KMS-11 (cell line): ENCODE measurements at regions not wholly inside any gene's neighbourhood (a gene's known extent, or its start where the extent isn't known, plus 50 kb on each side); places are given as distances from the start of the nearest gene placed in this dataset.
A peak's percentile ranks its signal among the peaks of the same experiment; 100 is the strongest.
"Not testable (repeated sequence)": the region's sequence is repeated elsewhere in the genome, so short reads cannot be mapped to it uniquely, and the experiment has no call there.

Experiments used
- H2AFZ ChIP-seq: fragments of 200-600 bp; sonication (generic); 2 replicates; pipeline ENCODE4 v1.6.1; 2016; ENCODE audit warnings: antibody characterized with exemption, mixed run types, low read depth
- H3K27ac ChIP-seq: fragments of 200-600 bp; sonication (generic); 2 replicates; pipeline ENCODE4 v1.6.1; 2016; ENCODE audit warnings: mild to moderate bottlenecking, mixed run types
- H3K27me3 ChIP-seq: fragments of 200-600 bp; sonication (generic); 2 replicates; pipeline ENCODE4 v1.6.1; 2017; ENCODE audit warnings: mild to moderate bottlenecking, low read depth, mixed run types, moderate library complexity; ENCODE audit not compliant: insufficient read depth
- H3K36me3 ChIP-seq: fragments of 200-600 bp; sonication (generic); 2 replicates; pipeline ENCODE4 v1.6.1; 2017; ENCODE audit warnings: mild to moderate bottlenecking, mixed run types; ENCODE audit not compliant: insufficient read depth
- H3K4me1 ChIP-seq: fragments of 200-600 bp; sonication (generic); 2 replicates; pipeline ENCODE4 v1.6.1; 2016; ENCODE audit warnings: mild to moderate bottlenecking, low read depth, mixed run types; ENCODE audit not compliant: poor library complexity, severe bottlenecking
- H3K4me2 ChIP-seq: fragments of 200-600 bp; sonication (generic); 2 replicates; pipeline ENCODE4 v1.7.0; 2016; ENCODE audit warnings: mild to moderate bottlenecking, mixed run types
- H3K4me3 ChIP-seq: fragments of 200-600 bp; sonication (generic); IDR thresholded peaks from 2 replicates; pipeline ENCODE4 v1.6.1; 2017; ENCODE audit warnings: low read depth, low read length, mixed read lengths; ENCODE audit not compliant: insufficient read depth
- H3K79me2 ChIP-seq: fragments of 200-600 bp; sonication (generic); 2 replicates; pipeline ENCODE4 v1.6.1; 2016; ENCODE audit warnings: low read depth, mixed run types; ENCODE audit not compliant: insufficient read depth
- H3K9ac ChIP-seq: fragments of 200-600 bp; sonication (generic); 2 replicates; pipeline ENCODE4 v1.6.1; 2016; ENCODE audit warnings: mild to moderate bottlenecking, mixed run types
- H4K20me1 ChIP-seq: fragments of 200-600 bp; sonication (generic); 2 replicates; pipeline ENCODE4 v1.6.1; 2016; ENCODE audit warnings: mild to moderate bottlenecking, mixed run types; ENCODE audit not compliant: insufficient read depth
- TF ChIP-seq, protein P1 (sequence below): fragments of 200-600 bp; sonication (generic); conservative IDR thresholded peaks from 2 replicates; pipeline ENCODE4 v1.6.1; 2017; ENCODE audit warnings: low read depth, mild to moderate bottlenecking, antibody characterized with exemption, low read length, moderate library complexity, mixed read lengths

DNA sequence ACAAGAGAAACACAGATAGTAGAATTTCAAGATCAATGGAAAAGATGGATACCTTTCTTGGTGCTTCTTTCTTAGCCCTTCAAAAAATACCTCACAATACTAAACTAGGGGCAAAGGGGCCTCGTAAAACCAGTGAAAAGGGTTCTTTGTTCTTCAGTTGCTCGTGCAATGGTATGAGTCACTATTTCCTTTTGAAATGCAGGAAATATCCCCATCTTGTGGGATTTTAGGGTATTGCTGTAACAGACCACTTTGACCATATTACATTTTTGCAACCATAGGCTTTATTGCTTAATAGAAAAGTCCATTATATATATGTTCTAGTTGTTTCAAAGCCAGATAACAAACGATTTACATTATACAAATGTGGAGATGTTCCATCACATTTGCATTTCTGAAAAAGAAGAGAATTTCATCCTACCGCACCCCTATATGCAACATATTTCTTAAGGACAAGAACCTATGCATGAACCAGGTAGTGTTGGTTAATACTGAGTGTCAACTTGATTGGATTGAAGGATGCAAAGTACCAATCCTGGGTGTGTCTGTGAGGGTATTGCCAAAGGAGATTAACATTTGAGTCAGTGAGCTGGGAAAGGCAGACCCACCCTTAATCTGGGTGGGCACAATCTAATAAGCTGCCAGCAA is 88.6 kb upstream of the PKN2 start:
- no peak overlapping the region for H3K4me2 ChIP-seq
- no peak overlapping the region for H3K4me3 ChIP-seq
- no peaks in the 10 kb centered on the region for H3K36me3 ChIP-seq
- TF ChIP-seq, protein P1, sequence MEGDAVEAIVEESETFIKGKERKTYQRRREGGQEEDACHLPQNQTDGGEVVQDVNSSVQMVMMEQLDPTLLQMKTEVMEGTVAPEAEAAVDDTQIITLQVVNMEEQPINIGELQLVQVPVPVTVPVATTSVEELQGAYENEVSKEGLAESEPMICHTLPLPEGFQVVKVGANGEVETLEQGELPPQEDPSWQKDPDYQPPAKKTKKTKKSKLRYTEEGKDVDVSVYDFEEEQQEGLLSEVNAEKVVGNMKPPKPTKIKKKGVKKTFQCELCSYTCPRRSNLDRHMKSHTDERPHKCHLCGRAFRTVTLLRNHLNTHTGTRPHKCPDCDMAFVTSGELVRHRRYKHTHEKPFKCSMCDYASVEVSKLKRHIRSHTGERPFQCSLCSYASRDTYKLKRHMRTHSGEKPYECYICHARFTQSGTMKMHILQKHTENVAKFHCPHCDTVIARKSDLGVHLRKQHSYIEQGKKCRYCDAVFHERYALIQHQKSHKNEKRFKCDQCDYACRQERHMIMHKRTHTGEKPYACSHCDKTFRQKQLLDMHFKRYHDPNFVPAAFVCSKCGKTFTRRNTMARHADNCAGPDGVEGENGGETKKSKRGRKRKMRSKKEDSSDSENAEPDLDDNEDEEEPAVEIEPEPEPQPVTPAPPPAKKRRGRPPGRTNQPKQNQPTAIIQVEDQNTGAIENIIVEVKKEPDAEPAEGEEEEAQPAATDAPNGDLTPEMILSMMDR: peak; percentile 57
- no peaks in the 10 kb centered on the region for H3K27me3 ChIP-seq
- H4K20me1 ChIP-seq: no peaks in the 10 kb centered on the region
- H2AFZ ChIP-seq: no peak overlapping the region
- no peak overlapping the region for H3K27ac ChIP-seq
- no peak overlapping the region for H3K9ac ChIP-seq
- no peaks in the 10 kb centered on the region for H3K4me1 ChIP-seq
- no peaks in the 10 kb centered on the region for H3K79me2 ChIP-seq

DNA sequence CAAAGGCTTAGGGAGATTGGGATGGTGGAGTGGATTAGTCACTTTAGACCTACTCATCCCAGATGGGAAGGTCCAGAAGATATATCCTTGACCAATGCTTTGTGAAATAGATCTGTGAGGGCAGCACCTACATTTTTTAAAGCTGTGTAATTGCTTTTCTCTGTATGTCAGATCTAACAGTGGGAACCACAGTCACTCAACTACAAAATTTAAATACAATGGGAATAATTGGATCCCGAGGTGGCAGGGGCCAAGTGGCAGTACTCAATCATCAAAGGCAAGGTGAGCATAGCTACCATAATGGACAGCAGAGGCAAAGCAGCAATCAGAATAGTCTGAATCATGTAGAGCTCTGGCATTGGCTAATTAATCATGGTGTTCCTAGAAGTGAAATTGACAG is 86.1 kb upstream of the PKN2 start:
- H3K36me3 ChIP-seq, H3K27ac ChIP-seq, H3K27me3 ChIP-seq, H2AFZ ChIP-seq, H3K4me1 ChIP-seq, H4K20me1 ChIP-seq, H3K9ac ChIP-seq, H3K4me2 ChIP-seq, H3K79me2 ChIP-seq, H3K4me3 ChIP-seq: not testable (repeated sequence)

DNA sequence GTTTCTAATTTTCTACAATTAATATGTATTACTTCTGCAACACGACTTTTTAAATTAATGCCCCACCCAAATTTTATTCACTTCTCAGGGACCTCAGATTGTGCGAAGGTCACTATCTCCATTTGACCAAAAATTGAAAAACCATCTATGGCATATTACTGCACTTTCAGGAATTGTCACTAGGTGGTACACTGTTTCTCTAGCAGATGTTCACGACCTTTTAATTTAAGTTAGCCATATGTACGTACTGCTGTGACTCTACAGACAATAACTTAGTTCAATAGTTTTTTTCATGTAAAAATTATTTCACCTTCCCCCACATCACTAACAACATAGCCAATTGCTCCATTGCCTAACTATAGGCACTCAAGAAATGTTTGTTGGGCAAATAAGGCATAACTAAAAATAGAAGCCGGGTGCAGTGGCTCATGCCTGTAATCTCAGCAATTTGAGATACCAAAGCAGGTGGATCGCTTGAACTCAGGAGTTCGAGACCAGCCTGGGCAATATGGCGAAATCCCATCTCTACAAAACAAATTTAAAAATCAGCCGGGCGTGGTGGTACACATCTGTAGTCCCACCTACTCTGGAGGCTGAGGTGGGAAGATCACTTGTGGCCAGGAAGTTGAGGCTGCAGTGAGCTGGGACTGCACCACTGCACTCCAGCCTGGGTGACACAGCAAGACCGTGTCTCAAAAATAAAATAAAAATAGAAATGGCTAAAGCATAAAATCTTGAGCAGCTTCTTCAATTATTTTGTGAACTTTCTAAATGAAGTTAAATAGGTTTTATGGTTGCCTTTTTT is 75.7 kb upstream of the PKN2 start:
- Histone ChIP-seq H3K4me2 (no peak overlapping the region), H4K20me1 (no peaks in the 10 kb centered on the region), H3K4me1 (no peaks in the 10 kb centered on the region), H3K27ac (no peak overlapping the region), H3K79me2 (no peaks in the 10 kb centered on the region), H3K27me3 (no peaks in the 10 kb centered on the region), H3K36me3 (no peaks in the 10 kb centered on the region), H3K4me3 (no peak overlapping the region), H2AFZ (no peak overlapping the region), H3K9ac (no peak overlapping the region)
- TF ChIP-seq, protein P1: peak; percentile 67

DNA sequence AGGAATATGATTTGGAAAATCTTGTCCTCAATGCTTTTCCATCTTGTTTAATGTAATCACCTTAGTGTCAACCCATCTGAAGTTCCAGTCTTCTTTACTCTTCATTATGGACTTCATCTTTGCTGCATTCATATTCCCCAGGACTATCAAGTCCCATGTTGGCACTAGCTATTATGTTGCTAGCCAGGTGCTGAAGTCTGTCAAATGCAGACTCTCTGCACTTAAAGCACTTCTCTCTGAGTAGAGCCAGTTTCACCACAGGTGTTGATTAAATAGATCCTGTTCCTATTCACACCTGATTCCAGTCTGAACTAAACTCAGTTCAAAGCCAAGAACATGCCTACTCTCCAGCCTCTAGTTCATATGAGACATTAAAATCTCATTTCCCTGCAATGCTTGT is 75.0 kb upstream of the PKN2 start:
- TF ChIP-seq, protein P1: no peak
- H2AFZ ChIP-seq: no peak overlapping the region
- no peaks in the 10 kb centered on the region for H3K36me3 ChIP-seq
- H3K9ac ChIP-seq: no peak overlapping the region
- no peak overlapping the region for H3K4me2 ChIP-seq
- no peaks in the 10 kb centered on the region for H3K79me2 ChIP-seq
- no peaks in the 10 kb centered on the region for H4K20me1 ChIP-seq
- H3K4me3 ChIP-seq: no peak overlapping the region
- H3K27me3 ChIP-seq: no peaks in the 10 kb centered on the region
- no peaks in the 10 kb centered on the region for H3K4me1 ChIP-seq
- H3K27ac ChIP-seq: no peak overlapping the region

DNA sequence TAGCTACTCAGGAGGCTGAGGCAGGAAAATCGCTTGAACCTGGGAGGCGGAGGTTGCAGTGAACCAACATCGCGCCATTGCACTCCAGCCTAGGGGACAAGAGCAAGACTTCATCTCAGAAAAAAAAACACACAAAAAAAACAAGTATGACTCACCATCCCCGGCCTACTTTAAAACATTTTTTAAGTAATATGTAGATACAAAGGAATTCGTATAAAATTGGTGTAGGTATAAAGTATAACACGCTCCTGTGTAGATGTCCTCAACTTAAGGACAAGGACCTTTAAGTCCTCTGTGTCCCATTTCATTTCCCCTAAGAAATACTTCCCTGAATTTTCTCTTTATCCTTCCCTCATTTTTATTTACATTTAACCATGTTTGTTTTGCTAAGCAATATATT is 73.4 kb upstream of the PKN2 start:
- no peaks in the 10 kb centered on the region for H3K27me3 ChIP-seq
- H3K4me1 ChIP-seq: no peaks in the 10 kb centered on the region
- H3K27ac ChIP-seq: no peak overlapping the region
- H3K9ac ChIP-seq: no peak overlapping the region
- no peak overlapping the region for H3K4me2 ChIP-seq
- no peaks in the 10 kb centered on the region for H4K20me1 ChIP-seq
- no peak overlapping the region for H3K4me3 ChIP-seq
- H3K79me2 ChIP-seq: no peaks in the 10 kb centered on the region
- H3K36me3 ChIP-seq: no peaks in the 10 kb centered on the region
- H2AFZ ChIP-seq: no peak overlapping the region
- TF ChIP-seq, protein P1: no peak
